Keratinocyte (primary cell): ENCODE measurements at regions not wholly inside any gene's neighbourhood (a gene's known extent, or its start where the extent isn't known, plus 50 kb on each side); places are given as distances from the start of the nearest gene placed in this dataset.

ENCODE experiments used
- DNase-seq: peaks from one replicate; pipeline ENCODE4 v3.0.0-alpha.2; 2011; ENCODE audit warnings: low read depth, missing footprints, low spot score
- FAIRE-seq: peaks from 2 replicates; lab custom pipeline; 2011; peaks lifted over from hg19 to GRCh38; lab: Jason Lieb, UNC
- H2AFZ ChIP-seq: 2 replicates; pipeline ENCODE4 v1.6.0; 2012; ENCODE audit warnings: low read length, control low read depth, inconsistent platforms; ENCODE audit not compliant: control insufficient read depth
- H3K27ac ChIP-seq: 2 replicates; pipeline ENCODE4 v1.5.1; 2011; ENCODE audit warnings: low read length; ENCODE audit not compliant: control insufficient read depth, insufficient read depth
- H3K27me3 ChIP-seq: 3 replicates; pipeline ENCODE4 v1.6.0; 2011; ENCODE audit warnings: low read length; ENCODE audit not compliant: control insufficient read depth, insufficient read depth; ENCODE audit errors: extremely low read depth
- H3K36me3 ChIP-seq, 2 experiments: 2 replicates in 1 of 2; 3 replicates in 1 of 2; pipeline ENCODE4 v1.5.1; 2011; ENCODE audit warnings: low read length in 2 of 2, mild to moderate bottlenecking in 1 of 2; ENCODE audit not compliant: control insufficient read depth in 2 of 2, insufficient read depth in 2 of 2; ENCODE audit errors: extremely low read depth in 1 of 2
- H3K4me1 ChIP-seq: 3 replicates; pipeline ENCODE4 v1.5.1; 2011; ENCODE audit warnings: low read length; ENCODE audit not compliant: control insufficient read depth, insufficient read depth; ENCODE audit errors: extremely low read depth
- H3K4me2 ChIP-seq: 3 replicates; pipeline ENCODE4 v1.6.0; 2011; ENCODE audit warnings: low read depth, low read length; ENCODE audit not compliant: control insufficient read depth, insufficient read depth; ENCODE audit errors: extremely low read depth
- H3K4me3 ChIP-seq, 3 experiments: fragments of 200-600 bp in 1 of 3; sonication (generic) in 1 of 3; 2 replicates in 2 of 3; 3 replicates in 1 of 3; pipeline ENCODE4 v1.5.1; 2011 to 2016; ENCODE audit warnings: low read length in 3 of 3, mild to moderate bottlenecking in 3 of 3, control low read depth in 2 of 3, inconsistent platforms in 1 of 3, low read depth in 1 of 3, mixed read lengths in 1 of 3, mixed run types in 1 of 3, moderate library complexity in 1 of 3; ENCODE audit not compliant: control insufficient read depth in 2 of 3, insufficient read depth in 2 of 3; ENCODE audit errors: extremely low read depth in 1 of 3
- H3K79me2 ChIP-seq: 2 replicates; pipeline ENCODE4 v1.6.0; 2012; ENCODE audit warnings: low read length; ENCODE audit not compliant: control insufficient read depth, insufficient read depth
- H3K9ac ChIP-seq: 3 replicates; pipeline ENCODE4 v1.6.0; 2011; ENCODE audit warnings: low read length; ENCODE audit not compliant: control insufficient read depth, insufficient read depth; ENCODE audit errors: extremely low read depth
- H3K9me1 ChIP-seq: 3 replicates; pipeline ENCODE4 v1.6.0; 2011; ENCODE audit warnings: low read length; ENCODE audit not compliant: control insufficient read depth, insufficient read depth; ENCODE audit errors: extremely low read depth
- H3K9me3 ChIP-seq: 2 replicates; pipeline ENCODE4 v1.5.1; 2012; ENCODE audit warnings: low read depth, low read length; ENCODE audit not compliant: control insufficient read depth
- H4K20me1 ChIP-seq: 3 replicates; pipeline ENCODE4 v1.6.0; 2011; ENCODE audit warnings: low read length; ENCODE audit not compliant: control insufficient read depth, insufficient read depth; ENCODE audit errors: extremely low read depth
- EZH2 ChIP-seq: IDR thresholded peaks from one replicate; pipeline ENCODE4 v1.6.1; 2012; ENCODE audit warnings: inconsistent platforms, mild to moderate bottlenecking, low read length, moderate library complexity
- dilution Hi-C: fragments of 300-500 bp; cut with MboI; formaldehyde crosslinking; loops from one replicate; pipeline ENCODE4 v1.7.0; 2020; ENCODE audit warnings: low sequenced_read_pairs; ENCODE audit not compliant: extremely low pct_ligation_motif_present
- TF ChIP-seq, protein P1 (sequence below), 3 experiments: IDR thresholded peaks in 1 of 3; conservative IDR thresholded peaks in 1 of 3; optimal IDR thresholded peaks in 1 of 3; 2 replicates in 2 of 3; 3 replicates in 1 of 3; pipeline versions ENCODE3 to v1.5.1; 2011; ENCODE audit warnings: low read length in 3 of 3, mild to moderate bottlenecking in 3 of 3, moderate library complexity in 2 of 3, control low read depth in 1 of 3, inconsistent platforms in 1 of 3; ENCODE audit not compliant: insufficient read depth in 2 of 3; ENCODE audit errors: extremely low read depth in 1 of 3

DNA sequence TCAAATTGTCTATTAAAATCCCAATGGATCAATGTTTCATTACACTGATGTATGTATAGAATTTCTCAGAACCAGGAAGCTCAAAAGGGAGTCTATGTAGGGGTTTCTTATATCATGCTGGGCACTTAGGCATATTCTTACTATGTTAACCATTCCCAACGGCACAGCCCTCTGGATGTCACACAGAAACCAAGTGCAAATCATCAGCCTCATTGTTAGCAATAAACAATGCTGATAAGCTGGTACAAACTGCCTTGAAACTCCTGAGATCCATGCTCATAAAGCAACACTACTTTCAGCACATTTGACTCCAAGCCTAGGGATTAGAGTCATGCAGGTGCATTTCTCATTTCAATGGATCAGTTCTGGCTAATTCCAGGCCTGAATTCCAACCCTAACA lies 730.2 kb upstream of the SLC39A10 start:
- no peak overlapping the region for H2AFZ ChIP-seq
- H3K9me1 ChIP-seq = no peaks in the 10 kb centered on the region
- H3K9me3 ChIP-seq = no peaks in the 10 kb centered on the region
- FAIRE-seq (no peak), DNase-seq (no peak)
- no peaks in the 10 kb centered on the region for H3K27me3 ChIP-seq
- no peaks in the 10 kb centered on the region for H3K36me3 ChIP-seq
- H3K4me1 ChIP-seq = no peaks in the 10 kb centered on the region
- no peaks in the 10 kb centered on the region for H4K20me1 ChIP-seq
- TF ChIP-seq EZH2 = no peak
- TF ChIP-seq, protein P1, sequence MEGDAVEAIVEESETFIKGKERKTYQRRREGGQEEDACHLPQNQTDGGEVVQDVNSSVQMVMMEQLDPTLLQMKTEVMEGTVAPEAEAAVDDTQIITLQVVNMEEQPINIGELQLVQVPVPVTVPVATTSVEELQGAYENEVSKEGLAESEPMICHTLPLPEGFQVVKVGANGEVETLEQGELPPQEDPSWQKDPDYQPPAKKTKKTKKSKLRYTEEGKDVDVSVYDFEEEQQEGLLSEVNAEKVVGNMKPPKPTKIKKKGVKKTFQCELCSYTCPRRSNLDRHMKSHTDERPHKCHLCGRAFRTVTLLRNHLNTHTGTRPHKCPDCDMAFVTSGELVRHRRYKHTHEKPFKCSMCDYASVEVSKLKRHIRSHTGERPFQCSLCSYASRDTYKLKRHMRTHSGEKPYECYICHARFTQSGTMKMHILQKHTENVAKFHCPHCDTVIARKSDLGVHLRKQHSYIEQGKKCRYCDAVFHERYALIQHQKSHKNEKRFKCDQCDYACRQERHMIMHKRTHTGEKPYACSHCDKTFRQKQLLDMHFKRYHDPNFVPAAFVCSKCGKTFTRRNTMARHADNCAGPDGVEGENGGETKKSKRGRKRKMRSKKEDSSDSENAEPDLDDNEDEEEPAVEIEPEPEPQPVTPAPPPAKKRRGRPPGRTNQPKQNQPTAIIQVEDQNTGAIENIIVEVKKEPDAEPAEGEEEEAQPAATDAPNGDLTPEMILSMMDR (optimal IDR thresholded peaks at IDR 0.05 in 1 of 3, IDR thresholded peaks at IDR 0.05 in 1 of 3, conservative IDR thresholded peaks at IDR 0.05 in 1 of 3; ENCODE audit: extremely low read depth in 1 of 3, insufficient read depth in 2 of 3, low read length in 3 of 3) = no peak
- H3K4me2 ChIP-seq = no peak overlapping the region
- H3K4me3 ChIP-seq = no peak overlapping the region
- dilution Hi-C loops = no loop called here
- no peak overlapping the region for H3K27ac ChIP-seq
- no peak overlapping the region for H3K9ac ChIP-seq
- no peaks in the 10 kb centered on the region for H3K79me2 ChIP-seq

DNA sequence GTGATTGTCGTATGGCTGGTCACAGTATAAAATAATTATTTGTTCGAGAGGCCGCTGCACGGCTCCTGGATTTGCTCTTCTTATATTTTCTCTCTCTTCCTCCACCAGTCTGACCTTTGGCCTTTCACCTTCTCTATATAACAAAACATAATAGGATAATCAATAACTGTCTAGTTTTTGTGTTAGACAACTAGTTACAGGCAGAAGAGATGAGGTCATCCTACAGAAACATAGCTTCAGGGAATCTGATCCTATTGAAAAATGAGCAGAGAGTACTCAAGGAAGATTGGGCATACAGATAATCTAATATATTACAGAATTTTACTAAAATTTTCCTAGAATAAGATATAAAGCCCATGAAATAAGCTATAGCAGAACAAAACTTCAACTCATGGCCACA lies 731.3 kb upstream of the SLC39A10 start:
- Histone ChIP-seq H3K9ac (no peak overlapping the region), H3K36me3 (no peaks in the 10 kb centered on the region), H3K4me3 (no peak overlapping the region), H3K27ac (no peak overlapping the region), H4K20me1 (no peaks in the 10 kb centered on the region), H3K79me2 (no peaks in the 10 kb centered on the region), H3K27me3 (no peaks in the 10 kb centered on the region), H3K9me3 (no peaks in the 10 kb centered on the region), H2AFZ (no peak overlapping the region), H3K9me1 (no peaks in the 10 kb centered on the region), H3K4me1 (no peaks in the 10 kb centered on the region), H3K4me2 (no peak overlapping the region)
- dilution Hi-C loops = no loop called here
- no peak for TF ChIP-seq EZH2
- TF ChIP-seq, protein P1 (optimal IDR thresholded peaks at IDR 0.05 in 1 of 3, IDR thresholded peaks at IDR 0.05 in 1 of 3, conservative IDR thresholded peaks at IDR 0.05 in 1 of 3; ENCODE audit: extremely low read depth in 1 of 3, insufficient read depth in 2 of 3, low read length in 3 of 3) = no peak
- DNase-seq (no peak), FAIRE-seq (no peak)
